HT-29 (cell line): ENCODE measurements at regions not wholly inside any gene's neighbourhood (a gene's known extent, or its start where the extent isn't known, plus 50 kb on each side); places are given as distances from the start of the nearest gene placed in this dataset.
"Not testable (repeated sequence)": the region's sequence is repeated elsewhere in the genome, so short reads cannot be mapped to it uniquely, and the experiment has no call there.

Experiments used
- DNase-seq: peaks from one replicate; pipeline ENCODE4 v3.0.0-alpha.2; 2015; ENCODE audit warnings: low spot score

DNA sequence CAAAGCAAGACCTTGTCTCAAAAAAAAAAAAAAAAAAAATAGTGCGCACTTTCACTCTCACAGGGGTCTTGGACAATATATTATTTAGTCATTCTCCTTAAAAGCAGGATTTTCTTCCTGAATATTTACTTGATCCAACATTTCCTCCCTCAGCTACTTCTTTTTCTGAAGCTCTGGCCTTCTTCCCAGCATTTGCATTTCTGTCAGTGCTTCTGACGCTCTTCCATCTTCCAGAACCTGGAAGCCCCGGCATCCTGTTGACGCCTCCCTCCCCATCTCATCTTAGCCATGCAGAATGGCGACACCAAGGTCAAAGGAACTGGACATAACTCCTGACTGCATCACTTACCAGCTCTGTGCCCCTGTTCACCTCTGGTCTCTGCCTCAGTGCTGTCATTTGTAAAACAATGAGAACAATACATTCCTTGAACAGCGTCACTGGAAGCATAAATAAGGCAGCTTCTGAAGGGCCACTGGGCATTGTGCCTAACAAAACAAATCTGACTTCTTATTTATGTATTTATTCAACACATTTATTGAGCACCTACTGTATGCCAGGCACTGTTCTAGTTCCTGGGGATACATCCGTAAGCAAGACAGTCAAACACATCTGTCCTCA lies 90.9 kb upstream of the MDM1 start:
- no peak for DNase-seq

DNA sequence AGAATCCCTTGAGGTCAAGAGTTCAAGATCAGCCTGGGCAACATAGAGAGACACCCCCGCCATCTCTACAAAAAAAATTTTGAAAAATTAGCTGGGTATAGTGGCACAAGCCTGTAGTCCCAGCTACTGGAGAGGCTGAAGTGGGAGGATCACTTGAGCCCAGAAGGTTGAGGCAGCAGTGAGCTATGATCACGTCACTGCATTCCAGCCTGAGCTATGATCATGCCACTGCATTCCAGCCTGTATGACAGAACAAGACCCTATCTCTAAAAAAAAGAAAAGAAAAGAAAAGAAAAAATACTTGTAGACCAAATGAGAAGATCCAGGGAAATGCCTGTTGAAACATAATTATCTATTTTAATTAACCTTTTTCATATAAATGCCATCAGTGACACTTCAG lies 93.8 kb upstream of the MDM1 start:
- DNase-seq, result no peak

DNA sequence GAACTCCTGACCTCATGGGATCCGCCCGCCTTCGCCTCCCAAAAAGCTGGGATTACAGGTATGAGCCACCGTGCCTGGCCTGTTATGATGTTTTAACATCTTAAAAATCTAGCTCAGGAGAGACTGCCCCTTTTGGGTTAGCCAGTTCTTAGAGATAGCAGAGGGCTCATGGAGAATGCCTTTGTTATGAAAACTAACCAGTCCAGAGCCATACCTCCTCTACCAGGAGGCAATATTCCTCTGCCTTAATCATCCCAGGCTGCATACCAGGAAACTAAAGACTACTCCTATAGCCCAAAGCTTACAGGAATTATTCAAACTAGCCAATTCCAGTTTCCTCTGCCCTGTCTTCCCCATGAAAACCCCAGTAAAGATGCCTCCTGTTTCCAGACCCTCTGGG lies 96.0 kb upstream of the MDM1 start:
- DNase-seq, result no peak

DNA sequence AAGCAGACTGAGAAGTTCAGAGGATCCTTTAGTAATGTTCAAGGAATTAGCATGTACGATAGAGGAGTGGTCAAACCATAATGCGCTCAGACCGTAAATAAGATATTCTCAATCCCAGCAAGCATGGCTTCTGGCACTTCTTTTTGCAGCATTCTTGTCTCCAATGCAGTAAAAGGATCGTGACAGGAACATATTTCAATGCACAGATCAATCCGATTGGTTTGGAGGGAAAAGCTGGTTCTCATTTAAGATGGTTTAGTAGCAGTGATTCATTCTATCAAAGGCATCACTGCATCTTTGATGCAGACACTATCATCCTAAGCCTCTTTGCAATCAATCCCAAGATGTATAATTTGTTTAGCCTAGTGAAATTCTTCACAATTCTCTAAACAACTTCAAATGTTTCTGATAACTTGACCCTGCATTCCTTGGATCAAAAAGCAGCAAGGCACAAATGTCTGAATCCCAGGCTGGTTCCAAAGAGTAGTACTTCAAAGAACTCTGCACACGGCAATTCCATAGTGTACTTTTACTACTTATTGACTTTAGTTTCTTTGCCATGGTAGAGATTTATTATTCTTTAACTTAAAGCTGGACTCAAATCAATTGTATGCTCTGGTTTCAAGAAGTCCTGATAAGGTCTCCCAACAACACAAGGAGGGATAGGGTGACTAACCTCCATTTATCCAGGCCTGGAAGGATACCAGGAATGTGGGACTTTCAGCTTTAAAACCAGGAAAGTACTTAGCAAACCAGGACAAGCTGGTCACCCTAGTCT lies 96.8 kb upstream of the MDM1 start:
- no peak for DNase-seq

DNA sequence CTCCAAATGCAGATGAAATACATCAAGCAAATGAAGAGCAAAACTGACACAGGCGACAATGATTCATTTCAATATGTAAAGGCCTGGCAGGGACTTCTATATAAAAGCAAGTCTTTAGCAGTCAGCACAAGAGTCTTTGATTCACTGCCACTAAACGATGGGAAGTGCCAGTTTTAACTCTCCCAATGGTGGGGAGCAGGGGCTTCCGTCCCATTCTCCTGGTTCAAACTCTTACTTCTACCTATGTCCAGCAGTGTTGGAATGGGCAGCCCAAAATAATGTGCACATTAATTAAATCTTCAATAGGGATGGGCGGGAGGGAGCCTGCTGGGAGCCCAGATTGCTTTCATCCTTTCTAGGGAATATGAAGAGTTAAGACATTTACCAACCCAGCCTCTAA lies 97.5 kb upstream of the MDM1 start:
- DNase-seq, result no peak

DNA sequence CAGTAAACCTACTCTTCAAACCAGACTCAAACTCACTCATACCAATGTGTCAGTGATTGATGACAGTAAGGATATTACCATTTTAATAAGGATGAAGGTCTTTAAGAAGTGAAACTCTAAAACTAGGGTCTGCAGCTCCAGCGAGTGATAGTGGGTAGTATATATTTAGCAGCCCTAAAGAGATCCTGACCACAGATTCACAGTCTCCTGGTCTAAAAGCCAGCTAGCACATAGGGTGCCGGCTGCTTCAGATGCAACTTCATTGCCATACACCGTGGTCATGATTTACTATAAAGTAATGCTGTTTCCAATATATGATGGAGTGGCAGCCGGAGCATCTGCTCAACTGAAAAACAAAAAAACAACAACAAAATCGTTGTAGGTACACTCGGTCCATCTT lies 99.6 kb upstream of the MDM1 start:
- no peak for DNase-seq

DNA sequence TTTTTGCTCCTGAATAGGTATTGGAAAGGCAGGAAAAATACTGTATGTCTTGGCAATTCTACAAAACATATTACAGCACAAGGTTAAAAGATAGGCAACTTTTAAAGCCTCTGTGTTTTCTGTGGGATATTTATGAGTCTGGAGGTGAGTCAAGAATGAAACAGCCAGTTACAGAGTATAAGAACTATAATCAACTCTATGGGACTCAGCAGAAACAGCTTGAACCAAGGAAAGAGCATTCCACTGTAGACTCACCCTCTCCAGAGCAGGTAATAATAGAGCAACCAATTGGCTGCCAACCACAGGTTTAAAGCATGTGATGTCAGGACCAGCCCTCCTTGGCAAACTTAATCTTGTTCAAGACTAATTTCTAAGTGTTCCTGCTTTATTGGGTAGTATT lies 100.5 kb upstream of the MDM1 start:
- no peak for DNase-seq

DNA sequence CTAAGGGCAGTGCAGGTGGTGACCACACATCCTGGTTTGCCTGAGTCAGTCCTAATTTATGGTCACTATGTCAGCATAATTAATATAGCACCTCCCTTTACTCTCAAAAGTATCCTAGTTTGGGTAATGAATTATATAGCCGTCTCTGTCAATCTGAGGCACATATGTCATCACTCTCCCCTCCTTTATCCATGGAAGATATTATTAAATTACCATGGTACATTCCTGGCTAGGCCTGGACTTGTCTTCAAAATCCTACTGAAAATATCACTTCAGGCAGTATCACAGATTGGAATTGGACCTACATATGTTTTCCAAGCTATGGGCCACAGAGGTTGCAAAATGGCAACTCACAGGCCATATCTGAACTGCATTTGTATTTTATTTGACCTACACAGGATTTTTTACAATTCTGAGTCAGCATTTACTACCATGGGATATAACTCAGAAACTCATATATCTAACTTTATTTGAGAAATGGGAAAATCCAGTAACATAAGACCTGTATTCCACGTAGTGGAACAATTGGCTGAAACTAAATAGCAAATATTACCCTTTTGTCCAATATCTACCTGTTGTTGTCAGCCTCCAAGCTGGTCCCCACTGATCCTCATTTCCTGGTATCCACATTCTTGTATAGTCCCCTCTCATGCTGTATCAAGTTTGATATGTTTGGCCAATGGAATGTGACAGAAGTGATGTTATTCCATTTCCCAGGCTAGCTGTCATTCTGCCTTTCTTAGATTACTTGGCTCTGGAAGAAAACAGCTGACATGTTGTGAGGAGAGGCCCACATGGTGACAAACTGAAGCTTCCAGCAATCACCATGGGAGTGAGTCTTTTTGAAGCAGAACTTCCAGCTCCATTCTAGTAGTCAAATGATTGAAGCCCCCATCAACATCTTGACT lies 102.5 kb upstream of the MDM1 start:
- DNase-seq, result no peak

DNA sequence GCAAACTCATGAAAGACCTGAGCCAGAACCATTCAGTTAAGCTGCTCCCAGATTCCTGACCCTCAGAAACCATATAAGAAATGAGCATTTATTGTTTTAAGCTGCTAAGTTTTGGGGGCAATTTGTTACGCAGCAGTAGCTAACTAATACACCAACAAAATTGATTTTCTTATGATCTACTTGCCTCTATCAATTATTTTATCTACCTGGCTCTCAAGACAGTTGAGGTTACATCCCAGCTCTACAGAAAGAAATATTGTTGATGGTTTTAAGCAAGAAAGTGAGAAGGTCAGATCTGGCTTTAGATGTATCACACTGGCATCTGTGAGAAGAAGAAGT lies 103.1 kb upstream of the MDM1 start:
- no peak for DNase-seq

DNA sequence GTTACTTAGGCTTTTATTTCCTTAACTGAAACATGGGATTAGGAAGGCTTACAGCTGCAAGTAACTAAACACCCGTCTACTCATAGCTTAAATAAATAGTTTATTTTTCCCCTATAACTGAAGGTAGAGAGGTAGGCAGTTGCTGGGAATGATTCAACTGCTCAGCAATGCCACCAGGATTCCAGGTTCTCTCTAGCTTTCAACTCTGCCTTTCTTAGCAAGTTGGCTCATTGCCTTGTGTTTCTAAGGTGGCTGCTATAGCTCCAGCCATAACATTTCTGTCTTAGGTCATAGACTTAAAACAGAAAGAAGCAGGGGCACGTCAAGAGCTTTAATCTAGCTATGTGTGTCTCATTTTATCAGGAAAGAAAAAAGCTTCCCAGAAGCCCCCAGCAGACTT lies 103.7 kb upstream of the MDM1 start:
- DNase-seq, result no peak

DNA sequence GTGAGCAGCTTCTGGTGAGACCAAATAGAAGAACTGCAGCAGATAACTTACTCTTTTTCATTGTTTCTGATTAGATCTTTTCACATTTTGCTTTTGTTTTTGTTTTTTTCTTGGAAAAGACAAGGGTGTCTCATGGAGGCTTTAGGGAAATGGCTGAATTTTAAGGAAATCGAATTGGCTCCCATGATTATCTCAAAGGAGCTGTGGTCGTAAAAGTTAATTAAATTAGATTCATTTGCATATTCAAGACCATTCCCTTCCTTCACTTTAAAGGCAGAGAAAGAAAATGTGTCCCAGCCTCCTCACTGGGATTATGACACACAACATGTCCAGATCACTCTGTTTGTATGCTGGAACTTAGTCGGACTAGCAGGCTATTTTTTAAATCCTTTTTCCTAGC lies 106.4 kb upstream of the MDM1 start:
- no peak for DNase-seq

DNA sequence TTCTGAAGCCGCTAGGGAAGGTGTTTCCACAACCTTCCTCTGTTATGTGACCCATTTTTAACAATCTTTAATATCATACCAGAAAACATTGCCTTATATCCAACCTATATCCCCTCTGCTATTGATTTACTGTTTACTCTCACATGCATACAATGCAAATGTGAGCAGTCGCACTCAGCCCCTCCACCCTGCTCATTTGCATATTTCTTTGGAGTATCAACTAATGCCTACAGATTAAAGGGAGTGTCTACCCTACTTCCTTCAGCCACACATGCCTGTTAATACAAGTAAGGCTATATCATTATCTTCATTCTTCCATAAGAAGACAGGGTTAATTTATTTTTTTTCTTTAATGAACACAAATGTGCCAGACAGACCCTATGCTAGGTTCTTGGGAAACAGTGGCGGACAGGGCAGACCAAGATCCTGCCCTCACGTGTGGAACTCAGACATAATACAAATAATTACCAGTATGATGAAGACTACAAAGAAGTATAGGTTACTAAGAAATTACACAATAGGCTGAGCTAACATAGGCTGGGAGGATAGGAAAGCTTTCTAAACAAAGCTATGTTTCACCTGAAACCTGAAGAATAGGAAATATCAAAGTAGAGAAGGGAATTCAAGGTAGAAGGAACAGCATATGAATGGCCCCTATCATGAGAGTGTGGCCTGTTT lies 107.3 kb upstream of the MDM1 start:
- DNase-seq, result no peak

DNA sequence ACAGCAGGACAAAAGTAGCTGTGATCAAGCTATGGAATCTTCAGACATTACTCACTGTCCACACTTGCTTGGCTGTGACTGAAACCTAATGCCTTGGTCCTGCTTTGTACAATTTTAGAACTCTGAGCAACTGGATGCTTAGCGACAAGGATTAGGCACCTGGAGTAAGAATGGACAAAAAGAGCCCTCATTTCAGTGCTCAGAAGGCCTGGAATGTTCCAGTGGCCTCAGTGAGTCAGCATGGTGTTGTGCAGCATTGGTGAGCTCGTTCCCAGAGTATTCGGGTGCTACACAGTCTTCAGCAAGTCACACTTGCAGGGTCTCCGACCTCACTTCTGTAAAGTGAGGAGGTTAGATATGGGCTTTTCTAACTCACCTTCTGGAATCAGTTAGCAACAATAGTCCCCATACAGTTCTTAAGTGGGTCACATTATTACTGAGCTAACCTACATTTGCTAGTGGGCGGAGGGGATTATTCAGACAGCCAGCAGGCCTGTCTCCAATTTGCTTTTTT lies 108.0 kb upstream of the MDM1 start:
- DNase-seq, result no peak

DNA sequence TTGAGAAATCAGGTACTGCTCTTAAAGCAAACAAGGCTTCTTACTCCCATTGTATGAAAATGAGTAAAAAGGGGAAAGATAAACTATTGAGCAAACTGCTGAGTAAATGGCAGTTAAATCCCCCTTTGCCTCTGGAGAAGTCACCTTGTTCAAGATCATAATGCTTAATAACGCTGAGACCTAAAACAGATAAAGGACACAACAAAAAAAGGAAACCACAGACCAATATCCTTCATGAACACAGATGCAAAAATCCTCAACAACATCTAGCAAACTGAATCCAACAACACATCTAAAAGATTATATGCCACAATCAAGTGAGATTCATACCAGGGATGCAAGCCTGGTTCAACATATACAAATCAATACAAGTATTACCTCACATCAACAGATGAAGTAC lies 109.0 kb upstream of the MDM1 start:
- DNase-seq, result no peak

DNA sequence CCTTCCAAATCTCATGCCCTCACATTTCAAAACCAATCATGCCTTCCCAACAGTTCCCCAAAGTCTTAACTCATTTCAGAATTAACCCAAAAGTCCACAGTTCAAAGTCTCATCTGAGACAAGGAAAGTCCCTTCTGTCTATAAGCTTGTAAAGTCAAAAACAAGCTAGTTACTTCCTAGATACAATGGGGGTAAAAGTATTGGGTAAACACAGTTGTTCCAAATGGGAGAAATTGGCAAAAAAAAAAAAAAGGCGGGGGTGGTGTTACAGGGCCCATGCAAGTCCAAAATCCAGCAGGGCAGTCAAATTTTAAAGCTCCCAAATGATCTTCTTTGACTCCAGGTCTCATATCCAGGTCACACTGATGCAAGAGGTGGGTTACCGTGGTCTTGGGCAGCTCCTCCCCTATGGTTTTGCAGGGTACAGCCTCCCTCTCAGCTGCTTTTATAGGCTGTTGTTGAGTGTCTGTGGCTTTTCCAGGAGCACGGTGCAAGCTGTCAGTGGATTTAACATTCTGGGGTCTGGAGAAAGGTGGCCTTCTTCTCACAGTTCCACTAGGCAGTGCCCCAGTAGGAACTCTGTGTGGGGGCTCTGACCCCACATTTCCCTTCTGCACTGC lies 110.3 kb upstream of the MDM1 start:
- not testable (repeated sequence) for DNase-seq

DNA sequence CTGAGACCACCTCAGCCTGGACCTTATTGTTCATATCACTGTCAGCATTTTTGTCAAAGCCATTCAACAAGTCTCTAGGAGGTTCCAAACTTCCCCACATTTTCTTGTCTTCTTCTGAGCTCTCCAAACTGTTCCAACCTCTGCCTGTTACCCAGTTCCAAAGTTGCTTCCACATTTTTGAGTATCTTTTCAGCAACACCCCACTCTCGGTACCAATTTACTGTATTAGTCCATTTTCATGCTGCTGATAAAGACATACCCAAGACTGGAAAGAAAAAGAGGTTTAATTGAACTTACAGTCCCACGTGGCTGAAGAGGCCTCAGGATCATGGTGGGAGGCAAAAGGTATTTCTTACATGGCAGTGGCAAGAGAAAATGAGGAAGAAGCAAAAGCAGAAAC lies 111.5 kb upstream of the MDM1 start:
- not testable (repeated sequence) for DNase-seq

DNA sequence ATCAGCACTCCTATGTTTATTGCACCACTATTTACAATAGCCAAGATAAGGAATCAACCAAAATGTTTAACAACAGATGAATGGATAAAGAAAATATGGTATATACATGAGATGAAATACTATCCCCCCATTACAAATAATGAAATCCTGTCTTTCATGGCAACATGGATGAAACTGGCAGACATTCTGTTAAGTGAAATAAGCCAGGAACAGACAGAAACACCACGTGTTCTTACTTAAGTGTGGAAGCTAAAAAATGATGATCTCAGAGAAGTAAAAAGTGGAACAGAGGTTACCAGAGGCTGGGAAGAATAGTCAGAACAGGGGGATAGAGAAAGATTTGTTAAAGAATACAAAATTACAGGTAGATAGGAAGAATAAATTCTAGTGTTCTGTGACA lies 113.7 kb upstream of the MDM1 start:
- DNase-seq, result no peak

DNA sequence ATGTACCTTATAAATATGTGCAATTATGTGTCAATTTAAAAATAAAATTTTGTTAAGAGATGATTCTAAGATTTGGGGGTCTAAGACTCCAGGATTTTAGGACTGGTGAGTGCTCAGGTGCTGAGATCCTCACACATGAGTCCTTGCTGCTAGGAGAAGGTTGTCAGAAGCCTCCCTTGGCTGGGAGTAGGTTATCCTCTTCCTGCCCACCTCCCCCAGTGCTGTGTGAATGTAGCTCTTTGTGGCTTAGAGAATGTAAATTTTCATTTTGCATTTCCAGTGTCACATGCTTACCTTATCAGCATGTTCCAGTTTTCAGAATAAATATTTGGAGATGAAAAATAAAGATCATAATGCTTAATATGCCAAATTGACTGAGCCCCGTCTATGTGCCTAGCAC lies 114.2 kb upstream of the MDM1 start:
- DNase-seq, result no peak

DNA sequence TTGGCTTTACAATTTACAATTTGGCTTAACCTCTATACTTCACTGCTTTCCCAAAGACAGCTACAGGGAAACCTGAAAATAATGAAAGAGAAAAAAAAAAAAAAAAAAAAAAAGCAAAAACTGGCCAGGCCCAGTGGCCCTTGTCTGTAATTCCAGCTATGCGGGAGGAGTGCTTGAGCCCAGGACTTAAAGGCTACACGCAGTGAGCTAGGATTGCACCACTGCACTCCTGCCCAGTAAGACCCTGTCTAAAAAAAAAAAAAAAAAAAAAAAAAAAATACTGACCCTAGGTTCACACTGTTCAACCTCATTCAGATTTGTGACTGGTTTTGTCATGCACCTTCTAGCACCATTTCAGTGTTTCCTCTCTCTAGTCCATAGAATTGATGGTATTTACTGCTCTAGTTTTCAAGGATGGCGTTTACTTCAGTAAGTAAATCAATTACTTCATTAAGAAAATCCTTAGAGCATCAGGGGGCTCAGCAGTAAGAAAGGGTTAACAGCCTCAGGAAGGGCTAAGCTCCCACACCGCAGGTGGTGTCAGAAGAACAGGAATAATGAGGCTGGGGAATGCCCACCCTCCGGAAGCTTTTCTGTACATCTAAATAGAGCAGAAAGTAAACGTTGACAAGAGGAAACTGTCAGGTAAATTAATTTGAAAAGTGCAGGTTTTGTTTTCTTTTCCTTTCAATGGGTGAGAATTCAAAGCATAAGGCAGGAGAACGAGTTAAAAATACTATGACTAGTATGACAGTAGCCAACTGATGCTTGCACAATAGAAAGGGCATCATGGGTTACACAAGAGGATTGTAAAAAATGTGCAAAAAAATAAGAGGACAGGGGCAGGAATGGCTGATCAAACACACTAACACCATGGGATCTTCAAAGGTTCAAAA lies 115.0 kb upstream of the MDM1 start:
- DNase-seq, result no peak

DNA sequence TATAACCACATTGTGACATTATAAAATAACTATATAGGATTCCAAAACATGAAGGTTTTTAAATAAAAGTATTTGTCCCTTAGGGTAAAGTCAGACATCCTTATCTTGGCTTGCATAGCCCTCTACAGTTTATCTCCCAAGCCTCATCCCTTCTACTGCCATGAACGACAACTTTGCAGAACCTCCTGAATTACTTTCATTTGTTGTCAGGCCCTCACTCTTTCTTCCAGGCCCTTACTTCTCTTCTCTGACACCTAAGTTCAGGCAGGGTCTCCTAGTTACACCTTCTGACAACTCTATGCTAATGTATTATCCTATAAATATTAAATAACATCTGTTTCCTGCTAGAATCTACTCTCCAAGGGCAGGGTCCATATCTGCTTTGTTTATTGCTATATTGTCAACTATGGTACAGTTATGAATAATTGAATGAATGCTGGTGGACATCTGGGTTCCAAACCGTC lies 115.7 kb upstream of the MDM1 start:
- DNase-seq, result no peak
